ENCODE measurements at regions not wholly inside any gene's neighbourhood (a gene's known extent, or its start where the extent isn't known, plus 50 kb on each side); places are given as distances from the start of the nearest gene placed in this dataset.

DNA sequence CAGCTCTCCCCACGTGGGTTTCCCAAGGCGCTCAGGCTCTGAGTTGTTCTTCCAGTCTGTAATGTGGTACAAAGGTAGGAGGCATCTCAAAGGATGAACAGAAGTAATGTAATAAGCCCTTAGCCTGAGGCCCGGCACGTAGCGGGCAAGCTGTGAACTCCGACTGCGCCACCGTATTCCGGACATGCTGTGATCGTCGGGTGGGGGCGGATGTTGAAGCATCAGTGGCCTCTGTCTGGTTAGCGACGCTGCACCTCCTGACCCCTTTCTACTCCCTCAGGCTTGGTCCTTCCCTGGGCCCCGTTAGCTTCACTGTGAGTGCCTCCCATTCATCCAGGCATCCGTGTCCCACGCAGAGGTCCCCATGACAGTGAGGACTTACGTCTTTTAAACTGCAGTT lies 151.7 kb downstream of the ERMARD start:
- Histone ChIP-seq H3K9me3 (no peaks in the 10 kb centered on the region), H3K27me3 (no peaks in the 10 kb centered on the region), H3K27ac (no peak overlapping the region), H3K4me1 (peaks cover 0 to 33% (median 17%) of the 10 kb centered on the region in 12 donors), H3K36me3 (no peaks in the 10 kb centered on the region), H3K4me3 (no peak overlapping the region)
- 95 to 97% (median 96%) methylated on average over 18 of the region's 18 CpGs for WGBS, 4 donors
- TF ChIP-seq POLR2A (IDR thresholded peaks at IDR 0.05) (no peak), CTCF (IDR thresholded peaks at IDR 0.05) (no peak)
- intact Hi-C loops (cut with DNase I): loop anchor here in 1 of 10 donors (10.0 kb wide), 1 partner anchor 48 kb away; no protein-coding TSS in a partner anchor
- DNase-seq: no peak
- no peak for ATAC-seq

DNA sequence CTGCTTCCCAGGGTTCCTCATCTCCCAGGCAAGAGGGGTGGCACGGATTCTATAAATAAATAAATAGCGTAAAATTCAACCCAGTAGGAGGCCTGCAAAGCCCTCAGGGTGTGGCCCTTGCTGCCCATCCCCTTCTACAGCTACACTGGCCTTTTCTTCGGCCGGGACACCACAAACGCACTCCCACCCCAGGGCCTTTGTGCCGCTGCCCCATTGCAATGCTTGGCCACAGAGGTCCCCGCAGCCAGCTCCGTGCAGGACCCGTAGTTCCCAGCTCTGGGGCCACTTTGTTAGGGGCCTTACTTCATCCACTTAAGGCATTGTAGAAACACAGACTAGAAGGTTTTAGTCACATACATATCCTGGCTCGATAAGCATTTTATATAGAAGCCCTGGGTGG lies 151.2 kb downstream of the ERMARD start:
- intact Hi-C loops (cut with DNase I): loop anchor here in 1 of 10 donors (10.0 kb wide), 1 partner anchor 48 kb away; no protein-coding TSS in a partner anchor
- TF ChIP-seq CTCF (IDR thresholded peaks at IDR 0.05) (no peak), POLR2A (IDR thresholded peaks at IDR 0.05) (no peak)
- Histone ChIP-seq H3K4me1 (peaks cover 0 to 32% (median 17%) of the 10 kb centered on the region in 12 donors), H3K4me3 (no peak overlapping the region), H3K27me3 (no peaks in the 10 kb centered on the region), H3K9me3 (no peaks in the 10 kb centered on the region), H3K36me3 (no peaks in the 10 kb centered on the region), H3K27ac (no peak overlapping the region)
- DNase-seq (no peak), ATAC-seq (no peak)
- 94 to 97% (median 95%) methylated on average over 10 of the region's 10 CpGs for WGBS, 4 donors

GRCh38 chr6:169902070-169902469 lies 150.6 kb downstream of the ERMARD start:
- Histone ChIP-seq H3K36me3 (no peaks in the 10 kb centered on the region), H3K4me1 (peaks cover 0 to 27% (median 15%) of the 10 kb centered on the region in 12 donors), H3K4me3 (no peak overlapping the region), H3K27me3 (no peaks in the 10 kb centered on the region), H3K27ac (no peak overlapping the region), H3K9me3 (no peaks in the 10 kb centered on the region)
- no peak for ATAC-seq
- 93 to 99% (median 98%) methylated on average over 2 of the region's 2 CpGs for WGBS, 4 donors
- intact Hi-C loops (cut with DNase I): loop anchor here in 1 of 10 donors (10.0 kb wide), 1 partner anchor 47 kb away; no protein-coding TSS in a partner anchor
- no peak for DNase-seq
- TF ChIP-seq POLR2A (IDR thresholded peaks at IDR 0.05) (no peak), CTCF (IDR thresholded peaks at IDR 0.05) (no peak)

GRCh38 chr6:169899481-169900145 lies 148.2 kb downstream of the ERMARD start:
- Histone ChIP-seq H3K27ac (no peak overlapping the region), H3K9me3 (no peaks in the 10 kb centered on the region), H3K27me3 (no peaks in the 10 kb centered on the region), H3K4me1 (peaks cover 0 to 7% (median 3%) of the 10 kb centered on the region in 12 donors), H3K36me3 (no peaks in the 10 kb centered on the region), H3K4me3 (no peak overlapping the region)
- TF ChIP-seq CTCF (IDR thresholded peaks at IDR 0.05) (no peak), POLR2A (IDR thresholded peaks at IDR 0.05) (no peak)
- no peak for ATAC-seq
- no peak for DNase-seq
- WGBS, 4 donors: 51 to 61% (median 55%) methylated on average over 19 to 24 of the region's 24 CpGs
- intact Hi-C loops (cut with DNase I): loop anchor here in 1 of 10 donors (10.0 kb wide), 1 partner anchor 45 kb away; no protein-coding TSS in a partner anchor
